GM23338 (cell line): ENCODE measurements at regions not wholly inside any gene's neighbourhood (a gene's known extent, or its start where the extent isn't known, plus 50 kb on each side); places are given as distances from the start of the nearest gene placed in this dataset.

ENCODE experiments used
- ATAC-seq: fragments of 200-7000 bp; cut with Tn5 transposase; 3 replicates; pipeline ENCODE4 v1.9.1; 2020
- DNase-seq: peaks from one replicate; pipeline ENCODE4 v3.0.0-alpha.2; 2015; ENCODE audit warnings: low spot score
- H2AFZ ChIP-seq: fragments of 200-600 bp; sonication (generic); 2 replicates; pipeline ENCODE4 v1.8.0; 2016; ENCODE audit warnings: antibody characterized with exemption, mild to moderate bottlenecking, moderate library complexity
- H3F3A ChIP-seq: fragments of 200-600 bp; sonication (generic); replicated peaks from 2 replicates; pipeline ENCODE4 v1.8.0; 2017; ENCODE audit warnings: antibody characterized with exemption, mixed run types, low read depth
- H3K27ac ChIP-seq: fragments of 200-600 bp; sonication (generic); 2 replicates; pipeline ENCODE4 v1.6.1; 2016; ENCODE audit warnings: low read depth
- H3K27me3 ChIP-seq: fragments of 200-600 bp; sonication (generic); 2 replicates; pipeline ENCODE4 v1.8.0; 2016; ENCODE audit warnings: mild to moderate bottlenecking, mixed run types, moderate library complexity; ENCODE audit not compliant: insufficient read depth
- H3K36me3 ChIP-seq: fragments of 200-600 bp; sonication (generic); 2 replicates; pipeline ENCODE4 v1.8.0; 2016; ENCODE audit warnings: mild to moderate bottlenecking; ENCODE audit not compliant: insufficient read depth
- H3K4me1 ChIP-seq: fragments of 200-600 bp; sonication (generic); 2 replicates; pipeline ENCODE4 v1.8.0; 2016; ENCODE audit warnings: mild to moderate bottlenecking, moderate library complexity; ENCODE audit not compliant: insufficient read depth
- H3K4me2 ChIP-seq: fragments of 200-600 bp; sonication (generic); 2 replicates; pipeline ENCODE4 v1.7.1; 2017; ENCODE audit warnings: mixed run types
- H3K4me3 ChIP-seq: fragments of 200-600 bp; sonication (generic); 2 replicates; pipeline ENCODE4 v1.6.1; 2016; ENCODE audit warnings: mixed run types
- H3K79me2 ChIP-seq: fragments of 200-600 bp; sonication (generic); replicated peaks from 2 replicates; pipeline ENCODE4 v1.8.0; 2017; ENCODE audit warnings: mild to moderate bottlenecking; ENCODE audit not compliant: insufficient read depth
- H3K9me2 ChIP-seq: fragments of 200-600 bp; sonication (generic); 2 replicates; pipeline ENCODE4 v1.8.0; 2017; ENCODE audit not compliant: insufficient read depth
- H4K20me1 ChIP-seq: fragments of 200-600 bp; sonication (generic); replicated peaks from 2 replicates; pipeline ENCODE4 v1.8.0; 2017; ENCODE audit warnings: mild to moderate bottlenecking; ENCODE audit not compliant: insufficient read depth
- H3K27ac Mint-ChIP-seq: 2 replicates; pipeline ENCODE4 v1.8.0; 2020; ENCODE audit warnings: inconsistent platforms, mild to moderate bottlenecking, moderate library complexity, mixed read lengths
- H3K27me3 Mint-ChIP-seq: 3 replicates; pipeline ENCODE4 v1.8.0; 2022; ENCODE audit warnings: low read depth, mild to moderate bottlenecking, moderate library complexity, mixed read lengths, inconsistent platforms; ENCODE audit not compliant: insufficient read depth, poor library complexity
- H3K36me3 Mint-ChIP-seq: 3 replicates; pipeline ENCODE4 v1.8.0; 2021; ENCODE audit warnings: low read depth, mild to moderate bottlenecking, inconsistent platforms, moderate library complexity, mixed read lengths
- H3K4me1 Mint-ChIP-seq: 3 replicates; pipeline ENCODE4 v1.8.0; 2020; ENCODE audit warnings: mild to moderate bottlenecking, inconsistent platforms, mixed read lengths
- H3K4me3 Mint-ChIP-seq: 3 replicates; pipeline ENCODE4 v1.8.0; 2021; ENCODE audit warnings: moderate library complexity, mild to moderate bottlenecking, inconsistent platforms, mixed read lengths
- H3K9me3 Mint-ChIP-seq: 3 replicates; pipeline ENCODE4 v1.8.0; 2020; ENCODE audit warnings: moderate library complexity, mild to moderate bottlenecking, inconsistent platforms, mixed read lengths
- EZH2phosphoT487 ChIP-seq: fragments of 200-600 bp; sonication (generic); IDR thresholded peaks from one replicate; pipeline ENCODE4 v1.8.1; 2018; ENCODE audit warnings: antibody characterized with exemption; ENCODE audit not compliant: unreplicated experiment
- JUNB ChIP-seq: IDR thresholded peaks from one replicate; pipeline ENCODE4 v1.6.1; 2016; ENCODE audit warnings: antibody characterized with exemption; ENCODE audit not compliant: unreplicated experiment
- STAT1 ChIP-seq: IDR thresholded peaks from one replicate; pipeline ENCODE4 v1.6.1; 2016; ENCODE audit warnings: antibody characterized with exemption; ENCODE audit not compliant: unreplicated experiment
- ZNF114 ChIP-seq: fragments of 250-450 bp; sonication (Bioruptor Pico); IDR thresholded peaks from 2 replicates; pipeline ENCODE4 v1.5.0; 2020; ENCODE audit warnings: mild to moderate bottlenecking, moderate library complexity
- TF ChIP-seq, protein P1 (sequence below), 2 experiments: fragments of 200-600 bp in 1 of 2; sonication (generic) in 1 of 2; conservative IDR thresholded peaks; 2 replicates each; pipeline versions ENCODE4 v1.5.1 to v1.6.1; 2016 to 2017; ENCODE audit warnings: antibody characterized with exemption in 2 of 2, low read depth in 2 of 2, mild to moderate bottlenecking in 2 of 2, moderate library complexity in 1 of 2
- TF ChIP-seq, protein P2 (sequence below): IDR thresholded peaks from one replicate; pipeline ENCODE4 v1.6.1; 2018; ENCODE audit warnings: antibody characterized with exemption; ENCODE audit not compliant: unreplicated experiment
- TF ChIP-seq, protein P3 (sequence below): IDR thresholded peaks from 2 replicates; pipeline ENCODE4 v1.6.1; 2016; ENCODE audit warnings: antibody characterized with exemption
- TF ChIP-seq, protein P4 (sequence below): fragments of 250-450 bp; sonication (Bioruptor Pico); IDR thresholded peaks from 2 replicates; pipeline ENCODE4 v1.5.0; 2020; ENCODE audit warnings: mild to moderate bottlenecking, moderate library complexity

DNA sequence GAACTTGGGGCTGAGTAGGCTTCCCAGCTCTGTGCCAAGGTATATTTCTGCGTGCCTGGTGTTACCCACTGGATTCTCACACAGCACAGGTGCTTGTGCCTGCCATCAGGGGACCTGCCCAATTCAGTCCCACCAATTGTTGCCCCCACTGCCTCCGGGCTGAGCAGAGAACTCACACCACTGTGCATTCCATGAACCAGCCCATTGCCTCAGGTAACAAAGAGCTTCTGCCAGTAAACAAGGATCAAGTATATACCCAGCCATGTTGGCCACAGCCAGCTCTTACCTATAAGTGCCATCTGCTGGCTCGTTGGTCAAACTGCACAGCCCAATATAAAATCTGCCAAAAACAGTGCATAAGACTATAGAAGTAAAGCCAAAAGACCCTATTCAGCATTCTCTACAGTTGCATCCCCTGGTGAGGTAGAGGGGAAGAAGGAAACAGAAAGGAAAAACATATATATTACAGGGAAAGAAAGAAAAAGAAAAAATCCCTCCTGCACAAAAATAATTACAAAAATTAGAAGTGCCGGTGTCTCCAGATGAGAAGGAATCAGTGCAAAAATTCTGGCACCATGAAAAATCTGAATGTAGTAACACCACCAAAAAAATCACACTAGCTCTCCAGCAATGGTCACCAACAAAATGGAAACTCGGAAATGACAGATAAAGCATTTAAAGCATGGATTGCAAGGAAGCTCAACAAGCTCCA is 241.4 kb downstream of the IBTK start:
- Mint-ChIP-seq H3K4me1 (peaks cover 3% of the 10 kb centered on the region; the same call in 2 of the 3 replicates), H3K36me3 (peaks cover 17% of the 10 kb centered on the region; the same call in 2 of the 3 replicates), H3K9me3 (peaks cover 46% of the 10 kb centered on the region), H3K4me3 (no peak overlapping the region), H3K27me3 (no peaks in the 10 kb centered on the region), H3K27ac (no peak overlapping the region)
- Histone ChIP-seq H3K27me3 (no peaks in the 10 kb centered on the region), H3K4me3 (no peak overlapping the region), H3K36me3 (0 out of 2 replicates have a peak, but pooled peaks cover 3% of the 10 kb centered on the region), H4K20me1 (no peaks in the 10 kb centered on the region), H3K4me2 (no peak overlapping the region), H3K4me1 (peaks cover 1% of the 10 kb centered on the region; the same call in 1 of the 2 replicates), H3F3A (no peaks in the 10 kb centered on the region), H2AFZ (no peak overlapping the region), H3K79me2 (no peaks in the 10 kb centered on the region), H3K27ac (no peak overlapping the region), H3K9me2 (0 out of 2 replicates have a peak, but pooled peaks cover 2% of the 10 kb centered on the region)
- ATAC-seq (peak; percentile 83), DNase-seq (peak; percentile 63)
- TF ChIP-seq ZNF114 (CRISPR knock-in tag) = no peak
- TF ChIP-seq, protein P1, sequence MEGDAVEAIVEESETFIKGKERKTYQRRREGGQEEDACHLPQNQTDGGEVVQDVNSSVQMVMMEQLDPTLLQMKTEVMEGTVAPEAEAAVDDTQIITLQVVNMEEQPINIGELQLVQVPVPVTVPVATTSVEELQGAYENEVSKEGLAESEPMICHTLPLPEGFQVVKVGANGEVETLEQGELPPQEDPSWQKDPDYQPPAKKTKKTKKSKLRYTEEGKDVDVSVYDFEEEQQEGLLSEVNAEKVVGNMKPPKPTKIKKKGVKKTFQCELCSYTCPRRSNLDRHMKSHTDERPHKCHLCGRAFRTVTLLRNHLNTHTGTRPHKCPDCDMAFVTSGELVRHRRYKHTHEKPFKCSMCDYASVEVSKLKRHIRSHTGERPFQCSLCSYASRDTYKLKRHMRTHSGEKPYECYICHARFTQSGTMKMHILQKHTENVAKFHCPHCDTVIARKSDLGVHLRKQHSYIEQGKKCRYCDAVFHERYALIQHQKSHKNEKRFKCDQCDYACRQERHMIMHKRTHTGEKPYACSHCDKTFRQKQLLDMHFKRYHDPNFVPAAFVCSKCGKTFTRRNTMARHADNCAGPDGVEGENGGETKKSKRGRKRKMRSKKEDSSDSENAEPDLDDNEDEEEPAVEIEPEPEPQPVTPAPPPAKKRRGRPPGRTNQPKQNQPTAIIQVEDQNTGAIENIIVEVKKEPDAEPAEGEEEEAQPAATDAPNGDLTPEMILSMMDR (conservative IDR thresholded peaks at IDR 0.05; ENCODE audit: low read depth in 2 of 2) = peak; percentile 75 to 80
- TF ChIP-seq, protein P2, sequence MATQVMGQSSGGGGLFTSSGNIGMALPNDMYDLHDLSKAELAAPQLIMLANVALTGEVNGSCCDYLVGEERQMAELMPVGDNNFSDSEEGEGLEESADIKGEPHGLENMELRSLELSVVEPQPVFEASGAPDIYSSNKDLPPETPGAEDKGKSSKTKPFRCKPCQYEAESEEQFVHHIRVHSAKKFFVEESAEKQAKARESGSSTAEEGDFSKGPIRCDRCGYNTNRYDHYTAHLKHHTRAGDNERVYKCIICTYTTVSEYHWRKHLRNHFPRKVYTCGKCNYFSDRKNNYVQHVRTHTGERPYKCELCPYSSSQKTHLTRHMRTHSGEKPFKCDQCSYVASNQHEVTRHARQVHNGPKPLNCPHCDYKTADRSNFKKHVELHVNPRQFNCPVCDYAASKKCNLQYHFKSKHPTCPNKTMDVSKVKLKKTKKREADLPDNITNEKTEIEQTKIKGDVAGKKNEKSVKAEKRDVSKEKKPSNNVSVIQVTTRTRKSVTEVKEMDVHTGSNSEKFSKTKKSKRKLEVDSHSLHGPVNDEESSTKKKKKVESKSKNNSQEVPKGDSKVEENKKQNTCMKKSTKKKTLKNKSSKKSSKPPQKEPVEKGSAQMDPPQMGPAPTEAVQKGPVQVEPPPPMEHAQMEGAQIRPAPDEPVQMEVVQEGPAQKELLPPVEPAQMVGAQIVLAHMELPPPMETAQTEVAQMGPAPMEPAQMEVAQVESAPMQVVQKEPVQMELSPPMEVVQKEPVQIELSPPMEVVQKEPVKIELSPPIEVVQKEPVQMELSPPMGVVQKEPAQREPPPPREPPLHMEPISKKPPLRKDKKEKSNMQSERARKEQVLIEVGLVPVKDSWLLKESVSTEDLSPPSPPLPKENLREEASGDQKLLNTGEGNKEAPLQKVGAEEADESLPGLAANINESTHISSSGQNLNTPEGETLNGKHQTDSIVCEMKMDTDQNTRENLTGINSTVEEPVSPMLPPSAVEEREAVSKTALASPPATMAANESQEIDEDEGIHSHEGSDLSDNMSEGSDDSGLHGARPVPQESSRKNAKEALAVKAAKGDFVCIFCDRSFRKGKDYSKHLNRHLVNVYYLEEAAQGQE = no peak

DNA sequence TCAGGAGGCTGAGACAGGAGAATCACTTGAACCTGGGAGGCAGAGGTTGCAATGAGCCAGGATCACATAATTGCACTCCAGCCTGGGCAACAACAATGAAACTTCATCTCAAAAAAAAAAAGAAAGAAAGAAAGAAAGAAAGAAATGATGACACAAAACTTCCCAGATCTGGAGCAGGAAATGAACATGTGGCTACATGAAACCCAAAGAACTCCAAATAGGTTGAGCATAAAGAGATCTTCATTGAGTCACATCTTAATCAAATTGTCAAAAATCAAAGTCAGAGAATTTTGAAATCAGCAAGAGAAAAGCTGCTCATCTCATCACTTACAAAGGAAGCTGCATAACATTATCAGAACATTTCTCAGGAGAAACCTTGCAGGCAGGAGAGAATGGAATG is 247.0 kb downstream of the IBTK start:
- ATAC-seq (no peak), DNase-seq (no peak)
- Histone ChIP-seq H3K27me3 (no peaks in the 10 kb centered on the region), H3F3A (no peaks in the 10 kb centered on the region), H3K4me1 (peaks cover 6% of the 10 kb centered on the region; the same call in 1 of the 2 replicates), H3K4me3 (no peak overlapping the region), H4K20me1 (no peaks in the 10 kb centered on the region), H3K27ac (no peak overlapping the region), H3K9me2 (no peaks in the 10 kb centered on the region), H3K79me2 (no peaks in the 10 kb centered on the region), H2AFZ (no peak overlapping the region; the same call in 1 of the 2 replicates), H3K36me3 (no peaks in the 10 kb centered on the region), H3K4me2 (no peak overlapping the region)
- no peak for TF ChIP-seq EZH2phosphoT487
- TF ChIP-seq, protein P3, sequence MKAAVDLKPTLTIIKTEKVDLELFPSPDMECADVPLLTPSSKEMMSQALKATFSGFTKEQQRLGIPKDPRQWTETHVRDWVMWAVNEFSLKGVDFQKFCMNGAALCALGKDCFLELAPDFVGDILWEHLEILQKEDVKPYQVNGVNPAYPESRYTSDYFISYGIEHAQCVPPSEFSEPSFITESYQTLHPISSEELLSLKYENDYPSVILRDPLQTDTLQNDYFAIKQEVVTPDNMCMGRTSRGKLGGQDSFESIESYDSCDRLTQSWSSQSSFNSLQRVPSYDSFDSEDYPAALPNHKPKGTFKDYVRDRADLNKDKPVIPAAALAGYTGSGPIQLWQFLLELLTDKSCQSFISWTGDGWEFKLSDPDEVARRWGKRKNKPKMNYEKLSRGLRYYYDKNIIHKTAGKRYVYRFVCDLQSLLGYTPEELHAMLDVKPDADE = no peak
- no peak for TF ChIP-seq STAT1
- TF ChIP-seq JUNB = no peak
- TF ChIP-seq, protein P4, sequence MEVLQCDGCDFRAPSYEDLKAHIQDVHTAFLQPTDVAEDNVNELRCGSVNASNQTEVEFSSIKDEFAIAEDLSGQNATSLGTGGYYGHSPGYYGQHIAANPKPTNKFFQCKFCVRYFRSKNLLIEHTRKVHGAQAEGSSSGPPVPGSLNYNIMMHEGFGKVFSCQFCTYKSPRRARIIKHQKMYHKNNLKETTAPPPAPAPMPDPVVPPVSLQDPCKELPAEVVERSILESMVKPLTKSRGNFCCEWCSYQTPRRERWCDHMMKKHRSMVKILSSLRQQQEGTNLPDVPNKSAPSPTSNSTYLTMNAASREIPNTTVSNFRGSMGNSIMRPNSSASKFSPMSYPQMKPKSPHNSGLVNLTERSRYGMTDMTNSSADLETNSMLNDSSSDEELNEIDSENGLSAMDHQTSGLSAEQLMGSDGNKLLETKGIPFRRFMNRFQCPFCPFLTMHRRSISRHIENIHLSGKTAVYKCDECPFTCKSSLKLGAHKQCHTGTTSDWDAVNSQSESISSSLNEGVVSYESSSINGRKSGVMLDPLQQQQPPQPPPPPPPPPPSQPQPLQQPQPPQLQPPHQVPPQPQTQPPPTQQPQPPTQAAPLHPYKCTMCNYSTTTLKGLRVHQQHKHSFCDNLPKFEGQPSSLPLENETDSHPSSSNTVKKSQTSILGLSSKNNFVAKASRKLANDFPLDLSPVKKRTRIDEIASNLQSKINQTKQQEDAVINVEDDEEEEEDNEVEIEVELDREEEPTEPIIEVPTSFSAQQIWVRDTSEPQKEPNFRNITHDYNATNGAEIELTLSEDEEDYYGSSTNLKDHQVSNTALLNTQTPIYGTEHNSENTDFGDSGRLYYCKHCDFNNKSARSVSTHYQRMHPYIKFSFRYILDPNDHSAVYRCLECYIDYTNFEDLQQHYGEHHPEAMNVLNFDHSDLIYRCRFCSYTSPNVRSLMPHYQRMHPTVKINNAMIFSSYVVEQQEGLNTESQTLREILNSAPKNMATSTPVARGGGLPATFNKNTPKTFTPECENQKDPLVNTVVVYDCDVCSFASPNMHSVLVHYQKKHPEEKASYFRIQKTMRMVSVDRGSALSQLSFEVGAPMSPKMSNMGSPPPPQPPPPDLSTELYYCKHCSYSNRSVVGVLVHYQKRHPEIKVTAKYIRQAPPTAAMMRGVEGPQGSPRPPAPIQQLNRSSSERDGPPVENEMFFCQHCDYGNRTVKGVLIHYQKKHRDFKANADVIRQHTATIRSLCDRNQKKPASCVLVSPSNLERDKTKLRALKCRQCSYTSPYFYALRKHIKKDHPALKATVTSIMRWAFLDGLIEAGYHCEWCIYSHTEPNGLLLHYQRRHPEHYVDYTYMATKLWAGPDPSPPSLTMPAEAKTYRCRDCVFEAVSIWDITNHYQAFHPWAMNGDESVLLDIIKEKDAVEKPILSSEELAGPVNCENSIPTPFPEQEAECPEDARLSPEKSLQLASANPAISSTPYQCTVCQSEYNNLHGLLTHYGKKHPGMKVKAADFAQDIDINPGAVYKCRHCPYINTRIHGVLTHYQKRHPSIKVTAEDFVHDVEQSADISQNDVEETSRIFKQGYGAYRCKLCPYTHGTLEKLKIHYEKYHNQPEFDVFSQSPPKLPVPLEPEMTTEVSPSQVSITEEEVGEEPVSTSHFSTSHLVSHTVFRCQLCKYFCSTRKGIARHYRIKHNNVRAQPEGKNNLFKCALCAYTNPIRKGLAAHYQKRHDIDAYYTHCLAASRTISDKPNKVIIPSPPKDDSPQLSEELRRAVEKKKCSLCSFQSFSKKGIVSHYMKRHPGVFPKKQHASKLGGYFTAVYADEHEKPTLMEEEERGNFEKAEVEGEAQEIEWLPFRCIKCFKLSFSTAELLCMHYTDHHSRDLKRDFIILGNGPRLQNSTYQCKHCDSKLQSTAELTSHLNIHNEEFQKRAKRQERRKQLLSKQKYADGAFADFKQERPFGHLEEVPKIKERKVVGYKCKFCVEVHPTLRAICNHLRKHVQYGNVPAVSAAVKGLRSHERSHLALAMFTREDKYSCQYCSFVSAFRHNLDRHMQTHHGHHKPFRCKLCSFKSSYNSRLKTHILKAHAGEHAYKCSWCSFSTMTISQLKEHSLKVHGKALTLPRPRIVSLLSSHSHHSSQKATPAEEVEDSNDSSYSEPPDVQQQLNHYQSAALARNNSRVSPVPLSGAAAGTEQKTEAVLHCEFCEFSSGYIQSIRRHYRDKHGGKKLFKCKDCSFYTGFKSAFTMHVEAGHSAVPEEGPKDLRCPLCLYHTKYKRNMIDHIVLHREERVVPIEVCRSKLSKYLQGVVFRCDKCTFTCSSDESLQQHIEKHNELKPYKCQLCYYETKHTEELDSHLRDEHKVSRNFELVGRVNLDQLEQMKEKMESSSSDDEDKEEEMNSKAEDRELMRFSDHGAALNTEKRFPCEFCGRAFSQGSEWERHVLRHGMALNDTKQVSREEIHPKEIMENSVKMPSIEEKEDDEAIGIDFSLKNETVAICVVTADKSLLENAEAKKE (CRISPR knock-in tag) = no peak
- peaks cover 2% of the 10 kb centered on the region; the same call in 2 of the 3 replicates for H3K9me3 Mint-ChIP-seq
- H3K4me1 Mint-ChIP-seq = peaks cover 10% of the 10 kb centered on the region; the same call in 2 of the 3 replicates
- no peaks in the 10 kb centered on the region for H3K36me3 Mint-ChIP-seq
- H3K27me3 Mint-ChIP-seq = no peaks in the 10 kb centered on the region
- H3K27ac Mint-ChIP-seq = no peak overlapping the region
- no peak overlapping the region for H3K4me3 Mint-ChIP-seq
